HuH-7 (cell line): ENCODE measurements at regions not wholly inside any gene's neighbourhood (a gene's known extent, or its start where the extent isn't known, plus 50 kb on each side); places are given as distances from the start of the nearest gene placed in this dataset.
"Not testable (repeated sequence)": the region's sequence is repeated elsewhere in the genome, so short reads cannot be mapped to it uniquely, and the experiment has no call there.

Experiments used
- DNase-seq: peaks from one replicate; pipeline ENCODE4 v3.0.0; 2011; ENCODE audit warnings: low spot score

DNA sequence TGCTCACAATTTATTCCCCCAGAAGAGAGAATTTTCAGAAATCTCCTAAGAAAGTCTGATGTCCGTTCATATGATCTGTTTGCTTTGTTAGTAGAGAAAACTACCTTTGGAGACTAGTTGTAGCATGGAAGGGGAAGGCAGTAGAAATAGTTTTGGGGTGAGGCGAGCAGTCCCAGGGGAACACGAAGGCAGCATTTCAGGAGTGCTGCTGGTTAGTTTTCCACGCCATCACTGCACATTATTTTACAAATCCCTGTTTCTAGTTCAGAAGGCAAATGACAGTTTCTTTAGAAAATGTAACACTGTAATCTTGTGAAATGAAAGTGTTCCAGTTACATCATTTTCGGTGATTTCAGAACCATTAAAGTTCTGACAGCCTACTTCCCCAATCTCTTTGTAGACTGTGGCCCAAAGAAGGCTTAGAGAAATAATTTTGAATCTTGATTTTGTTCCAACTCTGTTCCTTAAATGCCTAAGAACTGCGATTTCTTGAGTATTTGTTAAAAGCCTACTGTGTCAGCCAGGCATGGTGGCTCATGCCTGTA lies 123.8 kb downstream of the LAT start:
- not testable (repeated sequence) for DNase-seq

DNA sequence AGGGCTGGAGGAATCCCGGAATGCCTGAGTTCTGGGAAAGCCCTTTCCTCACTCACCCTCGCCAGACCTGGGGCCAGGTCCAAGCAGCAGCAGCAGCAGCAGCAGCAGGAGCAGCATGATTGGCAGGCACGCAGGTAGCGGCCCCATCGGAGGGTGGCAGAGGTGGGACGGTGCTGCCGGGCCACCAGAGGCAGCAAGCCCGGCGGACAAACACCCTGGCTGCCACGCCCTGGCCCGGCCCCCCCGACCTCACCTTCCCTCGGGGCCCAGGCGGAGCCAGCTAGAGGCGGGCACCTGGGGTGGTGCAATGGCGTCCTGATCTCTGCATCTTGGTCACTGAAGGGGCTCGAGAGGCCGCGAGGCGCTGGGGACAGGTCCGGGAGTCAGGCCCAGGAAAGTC lies 122.4 kb downstream of the LAT start:
- no peak for DNase-seq

GRCh38 chr16:29106259-29106908 lies 121.5 kb downstream of the LAT start:
- DNase-seq: not testable (repeated sequence)

- not testable (repeated sequence) for DNase-seq
Observed at GRCh38 chr16:29104600-29104999, 119.7 kb downstream of the LAT start.

DNA sequence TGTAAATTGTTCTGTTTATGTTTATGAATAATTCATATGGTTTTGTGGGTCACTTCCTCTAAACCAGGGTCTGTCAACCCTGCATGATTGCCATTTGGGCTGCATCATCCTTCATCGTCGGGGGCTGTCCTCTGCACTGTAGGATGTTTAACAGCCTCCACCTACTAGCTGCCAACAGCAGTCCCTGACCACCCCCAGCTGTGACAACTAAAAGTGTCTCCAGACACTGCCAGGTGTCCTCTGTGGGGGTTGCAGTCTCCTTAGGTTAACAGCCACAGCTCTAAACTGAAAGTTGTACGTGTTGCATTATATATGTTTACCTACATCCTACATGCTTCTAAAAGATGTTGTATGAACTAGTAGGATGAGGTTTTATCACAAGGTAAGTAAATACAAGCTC lies 113.1 kb downstream of the LAT start:
- DNase-seq: not testable (repeated sequence)

DNA sequence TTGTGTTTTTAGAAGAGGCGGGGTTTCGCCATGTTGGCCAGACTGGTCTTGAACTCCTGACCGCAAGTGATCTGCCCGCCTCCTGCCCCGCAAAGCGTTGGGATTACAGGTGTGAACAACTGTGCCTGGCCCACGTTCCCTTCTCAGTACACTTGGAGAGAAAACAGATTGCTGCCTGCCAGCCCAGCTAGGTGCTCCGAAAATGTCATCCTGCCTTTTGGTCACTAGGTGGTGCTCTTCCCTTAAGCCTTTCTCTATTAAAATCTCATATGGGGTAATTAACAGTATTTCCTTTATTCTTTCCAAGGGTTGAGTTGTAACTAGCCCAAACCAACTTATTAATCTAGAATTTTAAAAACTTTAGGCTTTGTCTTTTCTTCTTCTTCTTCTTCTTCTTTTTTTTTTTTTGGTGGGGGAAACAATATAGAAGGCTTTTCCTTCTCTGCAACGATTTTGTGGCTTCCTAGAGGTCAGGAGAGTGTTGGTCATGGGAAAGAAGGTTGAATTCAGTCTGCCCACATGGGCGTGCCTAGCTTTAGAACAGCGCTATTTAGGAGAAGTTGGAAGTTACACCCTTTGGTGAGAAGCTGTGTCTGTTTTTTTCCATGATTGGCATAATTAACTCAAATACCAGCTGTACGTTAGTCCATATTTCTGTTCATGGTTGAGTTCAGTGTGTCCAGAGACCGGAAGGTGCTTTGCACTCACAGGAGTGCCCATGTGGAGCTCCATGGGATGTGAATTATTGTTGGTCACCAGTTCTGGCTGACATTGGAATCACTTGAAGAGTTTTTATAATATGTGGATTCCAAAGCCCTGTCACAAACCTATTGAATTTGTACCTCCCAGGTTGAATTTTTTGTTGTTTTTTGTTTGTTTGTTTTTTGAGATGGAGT lies 110.1 kb downstream of the LAT start:
- not testable (repeated sequence) for DNase-seq

GRCh38 chr16:29094325-29094724 lies 109.5 kb downstream of the LAT start:
- not testable (repeated sequence) for DNase-seq

DNA sequence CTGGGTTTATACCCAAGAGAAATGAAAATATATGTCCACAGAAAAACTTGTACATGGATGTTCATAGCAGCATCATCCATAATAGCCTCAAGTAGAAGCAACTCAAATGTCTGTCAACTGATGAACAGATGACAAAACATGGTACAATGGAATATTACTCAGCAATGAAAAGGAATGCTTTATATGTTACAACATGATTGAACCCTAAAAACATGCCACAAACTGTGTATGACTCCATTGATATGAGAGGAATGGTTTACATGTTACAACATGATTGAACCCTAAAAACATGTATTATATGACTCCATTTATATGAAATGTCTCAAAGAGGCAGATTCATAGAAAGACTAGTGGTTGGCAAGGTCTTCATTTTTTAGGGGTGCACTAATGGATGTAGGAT lies 104.8 kb downstream of the LAT start:
- not testable (repeated sequence) for DNase-seq

- not testable (repeated sequence) for DNase-seq
Observed at GRCh38 chr16:29087673-29088072, 102.8 kb downstream of the LAT start.

DNA sequence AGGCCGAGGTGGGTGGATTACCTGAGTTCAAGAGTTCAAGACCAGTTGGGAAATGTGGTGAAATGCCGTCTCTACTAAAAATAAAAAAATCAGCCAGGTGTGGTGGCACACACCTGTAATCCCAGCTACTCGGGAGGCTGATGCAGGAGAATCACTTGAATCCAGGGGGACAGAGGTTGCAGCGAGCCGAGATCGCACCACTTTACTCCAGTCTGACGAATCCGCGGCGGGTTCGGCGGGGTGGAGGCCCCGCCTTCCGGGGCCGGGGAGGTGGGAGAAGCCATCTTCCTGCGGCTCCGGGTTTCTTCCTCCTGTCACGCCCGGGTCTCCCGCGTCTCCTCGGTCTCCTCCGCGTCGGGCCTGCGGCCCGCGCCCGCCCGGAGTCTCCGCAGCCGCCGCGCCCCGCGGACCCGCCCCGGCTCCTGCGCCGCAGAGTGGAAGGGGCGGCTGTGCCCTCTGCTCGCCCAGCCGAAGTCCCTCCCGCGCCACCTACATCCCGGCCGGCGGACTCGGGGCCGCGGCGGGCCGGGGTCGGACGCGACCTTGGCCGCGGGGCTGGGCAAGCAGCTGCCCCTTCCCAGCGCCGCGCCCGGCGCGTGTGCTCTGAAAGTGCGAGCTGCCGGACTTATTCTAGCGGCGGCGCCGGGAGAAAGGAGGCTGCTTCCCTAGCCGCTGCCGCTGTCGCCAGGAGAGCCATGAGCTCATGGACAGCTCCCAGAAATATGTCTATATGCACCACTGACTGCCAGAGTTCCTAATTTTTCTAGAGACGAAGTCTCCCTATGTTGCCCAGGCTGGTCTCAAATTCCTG lies 97.2 kb downstream of the LAT start:
- DNase-seq: not testable (repeated sequence)

DNA sequence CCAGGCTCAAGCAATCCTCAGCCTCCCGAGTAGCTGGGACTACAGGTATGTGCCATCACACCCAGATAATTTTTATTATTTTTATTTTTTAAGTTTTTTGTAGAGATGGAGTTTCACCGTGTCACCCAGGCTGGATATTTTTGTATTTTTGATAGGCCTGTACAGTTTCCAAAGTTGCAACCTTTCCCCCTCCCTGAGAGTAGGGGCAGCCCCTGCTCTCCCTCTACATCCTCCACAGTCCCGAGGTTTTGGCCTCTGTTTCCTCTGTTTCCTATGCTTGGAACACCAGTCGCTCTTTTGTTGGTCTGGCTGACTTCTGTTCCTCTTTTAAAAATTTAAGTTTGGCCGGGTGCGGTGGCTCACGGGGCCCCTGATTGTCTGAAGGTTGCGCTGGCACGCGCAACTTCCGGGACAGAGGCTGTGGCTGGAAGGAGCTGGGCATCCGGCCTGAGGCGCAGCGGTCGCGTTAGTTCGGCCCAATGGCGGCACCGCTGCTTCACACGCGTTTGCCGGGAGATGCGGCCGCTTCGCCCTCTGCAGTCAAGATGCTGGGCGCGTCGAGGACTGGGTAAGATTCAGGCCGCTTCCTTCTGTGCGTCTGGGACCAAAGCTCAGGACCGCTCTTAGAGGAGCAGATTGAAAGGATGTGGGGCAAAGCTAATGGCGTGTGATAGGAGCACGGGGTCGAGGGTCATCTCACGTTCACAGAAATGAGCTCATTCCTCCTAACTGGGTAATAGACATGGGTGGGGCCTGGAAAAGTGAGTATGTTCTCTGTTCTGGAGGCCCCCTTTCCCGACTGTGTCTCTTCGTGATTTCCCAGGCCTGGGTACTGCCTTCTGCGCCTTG lies 89.9 kb downstream of the LAT start:
- DNase-seq: not testable (repeated sequence)

- not testable (repeated sequence) for DNase-seq
Observed at GRCh38 chr16:29062235-29062634, 77.4 kb downstream of the LAT start.

DNA sequence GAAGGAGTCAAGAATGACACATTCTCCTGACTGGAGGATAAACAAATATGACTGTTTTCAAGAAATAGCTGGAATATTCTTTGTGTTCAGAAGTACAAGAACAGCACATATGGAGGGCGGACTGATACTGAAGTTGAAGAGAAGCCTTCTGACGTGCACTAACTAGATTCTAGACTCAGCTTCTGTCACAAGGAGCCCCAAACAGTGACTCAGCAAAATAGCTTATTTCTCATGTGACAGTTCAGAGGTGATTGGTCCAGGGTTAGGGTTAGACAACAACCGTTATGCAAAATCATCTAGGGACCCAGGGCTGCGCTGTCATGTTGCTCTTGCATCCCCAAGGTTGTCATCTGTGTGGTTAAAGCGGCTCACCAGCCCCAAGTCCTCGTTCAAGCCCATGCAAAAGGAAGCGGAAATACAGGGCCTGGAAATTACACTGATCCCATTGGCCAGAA lies 76.6 kb downstream of the LAT start:
- not testable (repeated sequence) for DNase-seq

- not testable (repeated sequence) for DNase-seq
Observed at GRCh38 chr16:29060022-29060810, 75.4 kb downstream of the LAT start.

DNA sequence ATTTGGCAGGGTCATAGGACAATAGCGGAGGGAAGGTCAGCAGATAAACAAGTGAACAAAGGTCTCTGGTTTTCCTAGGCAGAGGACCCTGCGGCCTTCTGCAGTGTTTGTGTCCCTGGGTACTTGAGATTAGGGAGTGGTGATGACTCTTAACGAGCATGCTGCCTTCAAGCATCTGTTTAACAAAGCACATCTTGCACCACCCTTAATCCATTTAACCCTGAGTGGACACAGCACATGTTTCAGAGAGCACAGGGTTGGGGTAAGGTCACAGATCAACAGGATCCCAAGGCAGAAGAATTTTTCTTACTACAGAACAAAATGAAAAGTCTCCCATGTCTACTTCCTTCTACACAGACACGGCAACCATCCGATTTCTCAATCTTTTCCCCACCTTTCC lies 74.7 kb downstream of the LAT start:
- not testable (repeated sequence) for DNase-seq
